Left kidney (tissue), 1 donor: ENCODE measurements at regions not wholly inside any gene's neighbourhood (a gene's known extent, or its start where the extent isn't known, plus 50 kb on each side); places are given as distances from the start of the nearest gene placed in this dataset.
"Not testable (repeated sequence)": the region's sequence is repeated elsewhere in the genome, so short reads cannot be mapped to it uniquely, and the experiment has no call there.

ENCODE experiments used
- DNase-seq: peaks from one replicate; pipeline ENCODE4 v3.0.0-alpha.2; 2013

- DNase-seq: no peak
Measured at GRCh38 chr10:62590306-62590705, 214.2 kb upstream of the ADO start.

DNA sequence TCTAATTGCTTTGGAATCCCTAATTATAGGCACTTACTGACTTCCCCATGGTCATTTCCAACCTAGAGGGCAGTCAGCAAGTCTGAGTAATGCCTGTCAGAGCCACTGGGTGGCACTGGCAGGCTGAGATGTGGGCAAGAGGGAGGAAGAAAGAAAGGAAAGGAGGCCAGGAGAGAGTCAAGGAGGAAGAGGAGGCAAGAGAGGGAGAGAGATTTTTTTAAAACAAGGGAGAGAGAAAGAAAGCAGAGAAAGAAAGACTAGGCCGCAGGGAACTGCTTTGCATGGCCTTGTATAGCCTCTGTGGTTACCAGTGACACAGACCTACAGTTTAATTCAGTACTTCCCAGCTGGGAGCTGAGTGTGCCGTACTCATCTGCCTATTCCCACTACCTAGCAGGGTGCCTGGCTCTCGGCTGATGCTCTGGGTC is 210.4 kb upstream of the ADO start:
- DNase-seq: no peak

DNA sequence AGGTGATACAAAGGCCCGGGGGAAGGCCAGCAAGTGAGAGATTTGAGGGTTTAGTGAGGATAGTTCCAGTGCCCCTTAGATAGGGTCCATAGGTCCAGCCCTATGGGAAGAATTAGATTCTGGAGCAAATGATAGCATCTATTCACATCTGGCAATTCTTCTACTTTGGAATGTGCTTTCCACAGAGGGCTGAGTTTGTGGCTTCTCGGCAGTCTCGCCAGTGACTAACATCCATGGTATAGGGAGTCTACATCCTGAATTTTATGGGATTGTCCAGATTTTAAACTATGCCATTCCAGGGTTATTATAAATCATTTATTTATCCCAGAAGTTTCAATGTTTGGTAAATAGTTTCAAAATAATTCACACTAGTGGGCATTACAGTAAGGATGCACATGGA is 207.3 kb upstream of the ADO start:
- DNase-seq: no peak

- no peak for DNase-seq
Measured at GRCh38 chr10:62599161-62599560, 205.4 kb upstream of the ADO start.

- not testable (repeated sequence) for DNase-seq
Measured at GRCh38 chr10:62606551-62606950, 198.0 kb upstream of the ADO start.

GRCh38 chr10:62608189-62608875 is 196.2 kb upstream of the ADO start:
- not testable (repeated sequence) for DNase-seq

DNA sequence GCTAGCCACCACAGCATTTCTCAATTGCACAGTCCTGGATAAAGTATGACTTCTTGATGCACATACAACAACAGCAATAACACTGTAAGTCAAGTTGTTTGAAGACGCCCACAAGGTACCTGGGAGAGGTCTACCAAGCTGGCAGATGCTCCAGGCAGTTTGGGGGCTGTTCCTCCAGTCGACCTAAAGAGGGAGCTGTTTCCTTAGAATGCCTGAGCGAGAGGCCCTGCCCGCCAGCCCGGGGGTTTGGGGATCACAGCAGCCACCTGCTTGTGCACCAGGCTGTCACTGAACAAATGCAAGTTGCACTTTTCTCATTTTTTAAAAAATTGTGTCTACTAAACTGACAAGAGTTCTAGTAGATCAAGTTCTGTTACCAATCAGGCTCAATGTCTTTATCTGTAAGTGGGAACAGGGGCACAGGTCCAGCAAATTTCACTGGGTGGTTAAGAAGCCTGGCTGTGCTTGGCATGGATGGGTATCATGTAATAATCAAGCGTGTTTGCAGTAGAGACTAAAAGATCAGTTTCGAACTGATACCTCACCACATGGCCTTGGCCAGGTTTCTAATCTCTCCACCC is 193.8 kb upstream of the ADO start:
- DNase-seq: peak; percentile 60

- peak; percentile 64 for DNase-seq
Measured at GRCh38 chr10:62613424-62613823, 191.1 kb upstream of the ADO start.

DNA sequence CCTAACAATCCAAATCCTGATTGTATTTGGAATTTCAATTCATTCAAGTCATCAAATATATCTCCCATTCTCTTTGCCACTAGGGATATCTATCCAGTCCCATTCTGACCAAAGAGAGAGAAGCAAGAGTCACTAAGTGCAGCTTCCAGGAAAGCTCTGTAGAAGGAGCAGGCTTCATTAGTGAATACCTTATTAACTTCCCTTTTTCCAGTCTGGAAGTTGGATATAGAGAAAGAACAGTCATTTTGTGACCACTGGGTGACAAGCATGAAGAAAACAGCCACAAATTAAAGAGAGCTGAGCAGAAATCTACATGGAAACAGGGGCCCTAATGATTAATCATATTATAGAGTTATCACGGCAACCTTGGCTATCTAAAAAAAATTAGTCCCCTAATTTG is 190.7 kb upstream of the ADO start:
- DNase-seq: no peak

DNA sequence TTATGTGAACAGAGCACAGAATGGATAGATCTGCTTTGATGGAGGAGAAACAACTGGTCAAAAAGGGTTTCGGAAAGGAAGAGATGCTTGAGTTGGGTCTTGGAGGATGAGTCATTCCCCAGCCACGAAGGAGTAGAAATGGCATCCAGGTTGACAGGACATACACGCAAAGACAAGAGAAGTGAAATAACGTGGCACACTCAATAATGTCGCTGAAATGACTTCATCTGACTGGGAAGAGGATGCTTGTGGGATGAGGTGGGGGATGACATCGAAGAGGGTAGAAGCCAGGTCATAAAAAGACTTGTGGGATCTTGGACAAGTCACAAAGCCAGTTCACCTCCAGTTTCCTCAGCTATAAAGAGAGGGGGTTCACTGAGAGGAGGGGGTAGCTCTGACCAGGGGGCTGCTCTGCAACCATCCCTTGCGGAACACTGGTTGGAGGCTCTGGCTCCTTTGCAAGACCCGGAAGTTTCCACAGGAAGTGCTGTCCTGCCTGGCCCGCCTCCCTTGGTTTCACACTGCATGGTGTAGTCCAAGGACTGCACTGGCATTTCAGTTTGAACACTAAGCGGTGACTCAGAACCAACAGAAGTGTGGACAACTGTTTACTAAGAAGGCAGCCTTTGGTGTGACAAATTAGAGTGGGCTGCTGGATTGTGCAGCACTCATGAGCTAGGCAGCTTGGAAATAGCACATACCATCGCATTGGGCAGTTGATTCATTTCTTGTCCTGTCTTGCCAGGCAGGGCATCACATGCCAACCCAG is 189.9 kb upstream of the ADO start:
- no peak for DNase-seq

DNA sequence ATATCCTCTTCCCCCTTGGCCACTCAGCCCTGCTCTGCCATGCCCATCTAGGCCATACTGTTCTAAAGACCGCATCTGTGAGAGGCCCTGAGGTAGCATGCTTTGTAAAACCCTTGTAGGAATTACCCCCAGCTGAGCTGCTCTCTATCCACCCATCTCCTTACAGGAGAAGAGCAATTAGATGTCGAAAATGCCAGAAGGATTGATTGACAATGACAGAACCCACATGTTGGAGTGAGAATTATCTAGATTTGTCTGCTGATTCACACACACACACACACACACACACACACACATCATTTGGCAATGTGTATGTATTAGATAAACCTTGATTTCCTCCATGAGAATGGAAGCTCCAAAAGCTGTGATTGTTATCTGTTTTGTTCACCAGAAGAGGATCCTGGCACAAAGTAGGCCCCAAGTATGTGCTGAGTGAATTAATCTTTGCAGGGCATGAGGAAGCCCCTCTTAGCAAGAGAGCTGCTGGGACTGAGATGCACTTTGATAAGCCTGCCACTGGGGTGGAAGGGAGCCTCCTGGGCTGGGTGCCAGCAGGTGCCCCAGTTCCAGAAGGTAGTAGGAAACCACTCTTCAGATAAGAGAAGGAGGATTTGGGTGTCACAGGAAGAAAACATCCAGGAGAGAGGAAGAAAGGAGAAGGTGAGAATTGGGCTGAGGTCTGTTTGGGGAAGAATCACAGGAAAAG is 187.5 kb upstream of the ADO start:
- no peak for DNase-seq

GRCh38 chr10:62617652-62618051 is 186.9 kb upstream of the ADO start:
- DNase-seq: no peak

DNA sequence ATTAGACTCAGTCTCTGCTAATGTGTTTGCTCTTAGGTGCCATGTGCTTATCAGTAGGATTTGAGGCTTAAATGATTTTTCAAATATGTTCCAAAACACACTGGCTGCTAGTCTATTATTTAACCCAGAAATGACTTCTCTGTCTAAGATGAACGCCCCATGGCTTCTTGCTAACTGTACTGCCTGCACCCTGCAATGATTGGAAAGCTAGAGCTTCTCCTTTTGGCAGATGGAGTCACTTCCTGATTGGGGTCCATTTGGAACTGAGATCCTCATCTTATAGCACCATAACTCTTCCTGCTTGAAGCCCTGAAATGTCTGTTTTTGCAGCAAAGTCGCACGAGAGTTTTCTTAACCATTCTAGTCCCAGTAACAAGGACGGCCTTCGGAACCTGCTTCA is 186.5 kb upstream of the ADO start:
- no peak for DNase-seq

- no peak for DNase-seq
Measured at GRCh38 chr10:62618576-62619412, 185.7 kb upstream of the ADO start.

GRCh38 chr10:62619413-62619738 is 185.1 kb upstream of the ADO start:
- no peak for DNase-seq

DNA sequence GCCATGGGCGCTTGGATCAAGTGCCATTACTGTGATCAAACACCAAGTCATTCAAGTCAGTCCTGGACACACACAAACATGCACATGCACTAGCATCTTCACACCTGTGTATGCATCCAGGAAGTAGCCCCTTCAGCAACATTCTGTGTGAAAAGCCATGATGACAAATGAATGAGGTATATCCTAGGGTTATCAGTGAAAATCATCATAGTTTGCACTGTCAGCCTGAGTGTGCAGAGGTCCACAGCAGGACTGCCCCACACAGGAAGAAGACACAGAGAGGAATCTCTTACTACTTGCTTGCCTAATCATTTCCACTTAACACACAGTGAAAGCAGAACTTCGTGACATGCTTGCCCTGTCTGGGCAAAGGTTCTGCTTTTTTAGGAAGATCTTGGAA is 184.0 kb upstream of the ADO start:
- no peak for DNase-seq

DNA sequence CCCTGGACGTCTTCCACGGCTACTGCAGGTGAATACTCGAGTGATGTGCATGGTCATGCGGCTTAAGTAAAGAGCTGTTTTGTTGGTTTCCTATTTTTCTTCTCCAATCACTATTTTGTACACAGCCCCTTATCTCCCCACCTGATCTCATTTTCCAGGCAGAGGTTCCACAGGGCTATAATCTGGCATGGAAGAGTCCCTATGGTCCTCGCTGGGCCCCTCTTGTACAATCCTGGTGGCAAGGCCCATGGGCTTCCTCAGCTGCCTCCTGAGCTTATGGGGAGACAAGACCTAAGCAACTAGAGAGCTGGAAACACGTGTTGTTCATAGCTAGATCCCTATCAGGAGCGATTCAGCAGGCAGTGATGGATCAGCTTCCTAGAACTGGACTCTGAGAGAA is 181.3 kb upstream of the ADO start:
- DNase-seq: no peak

DNA sequence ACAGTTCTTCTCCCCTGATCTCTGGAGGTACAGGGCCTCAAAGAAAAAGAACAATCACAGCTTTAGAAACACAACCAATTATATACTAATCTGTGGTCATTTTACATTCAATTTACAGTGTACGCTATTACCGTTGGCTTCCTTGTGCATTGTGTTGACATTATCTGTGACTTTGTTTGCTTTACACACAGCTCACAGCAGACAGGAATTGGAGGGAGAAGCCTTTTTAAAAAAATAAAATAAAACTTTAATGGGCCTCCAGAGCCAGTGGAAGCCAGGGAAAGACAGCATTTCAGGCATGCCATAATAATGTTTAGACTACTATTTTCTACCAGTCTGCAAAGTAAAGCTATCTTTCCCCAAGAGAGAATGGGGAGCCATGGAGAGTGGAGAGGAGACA is 179.0 kb upstream of the ADO start:
- no peak for DNase-seq

GRCh38 chr10:62626079-62626478 is 178.4 kb upstream of the ADO start:
- no peak for DNase-seq

- no peak for DNase-seq
Measured at GRCh38 chr10:62626817-62627216, 177.7 kb upstream of the ADO start.

GRCh38 chr10:62627983-62628382 is 176.5 kb upstream of the ADO start:
- DNase-seq: no peak

DNA sequence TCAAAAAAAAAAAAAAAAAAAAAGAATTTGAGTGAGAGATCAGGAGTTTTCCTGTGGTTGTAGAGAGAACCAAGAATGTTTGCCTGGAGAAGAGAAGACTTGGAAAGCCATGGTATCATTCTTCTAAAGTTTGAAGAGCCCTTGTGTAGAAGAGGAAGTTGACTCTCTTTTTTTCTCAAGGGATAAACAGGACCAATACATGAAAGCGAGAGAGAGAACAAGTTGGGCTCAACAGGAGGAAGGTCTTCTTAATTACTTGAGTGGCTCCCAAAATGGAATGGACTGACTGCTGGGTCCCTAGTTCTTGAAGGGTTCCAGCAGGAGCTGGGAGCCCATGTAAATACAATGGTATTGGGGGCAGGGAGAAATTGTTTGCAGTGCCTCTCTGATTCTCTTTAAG is 173.3 kb upstream of the ADO start:
- DNase-seq: no peak
